Embryonic facial prominence (tissue), 1 donor: ENCODE measurements at regions not wholly inside any gene's neighbourhood (a gene's known extent, or its start where the extent isn't known, plus 50 kb on each side); places are given as distances from the start of the nearest gene placed in this dataset.
"Not testable (repeated sequence)": the region's sequence is repeated elsewhere in the genome, so short reads cannot be mapped to it uniquely, and the experiment has no call there.

Experiments
- DNase-seq: peaks from one replicate; pipeline ENCODE4 v3.0.0-alpha.2; 2016; ENCODE audit errors: extremely low spot score

DNA sequence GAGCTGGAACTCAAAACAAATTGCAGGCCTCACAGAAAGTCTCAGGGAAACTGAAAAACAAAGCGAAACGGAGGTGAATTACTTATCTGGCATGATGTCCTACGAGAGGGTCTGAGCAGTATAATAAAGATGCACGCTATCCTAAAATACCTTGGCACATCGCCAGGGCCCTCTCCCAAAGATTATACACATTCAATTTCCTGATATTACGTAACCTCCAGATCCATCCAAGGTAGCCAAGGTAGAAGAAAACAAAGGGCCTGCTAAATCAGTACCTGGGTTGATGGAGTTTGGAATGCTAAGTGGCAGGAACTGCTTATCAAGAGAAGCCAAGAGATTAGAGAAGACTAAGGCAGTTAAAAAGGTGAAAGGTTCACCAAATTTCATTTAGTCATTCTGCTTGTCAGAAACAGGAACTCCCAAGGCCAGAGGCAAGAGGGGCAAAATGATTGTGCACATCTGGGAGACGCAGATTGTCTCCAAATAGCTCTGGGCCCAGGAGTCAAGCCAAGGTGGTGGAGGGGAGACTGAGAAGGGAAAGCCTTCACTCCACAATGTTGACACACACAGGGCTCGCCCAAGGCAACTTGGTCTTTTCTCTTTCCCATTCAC, 236.8 kb upstream of the ATP5MC3 start:
- DNase-seq = no peak

DNA sequence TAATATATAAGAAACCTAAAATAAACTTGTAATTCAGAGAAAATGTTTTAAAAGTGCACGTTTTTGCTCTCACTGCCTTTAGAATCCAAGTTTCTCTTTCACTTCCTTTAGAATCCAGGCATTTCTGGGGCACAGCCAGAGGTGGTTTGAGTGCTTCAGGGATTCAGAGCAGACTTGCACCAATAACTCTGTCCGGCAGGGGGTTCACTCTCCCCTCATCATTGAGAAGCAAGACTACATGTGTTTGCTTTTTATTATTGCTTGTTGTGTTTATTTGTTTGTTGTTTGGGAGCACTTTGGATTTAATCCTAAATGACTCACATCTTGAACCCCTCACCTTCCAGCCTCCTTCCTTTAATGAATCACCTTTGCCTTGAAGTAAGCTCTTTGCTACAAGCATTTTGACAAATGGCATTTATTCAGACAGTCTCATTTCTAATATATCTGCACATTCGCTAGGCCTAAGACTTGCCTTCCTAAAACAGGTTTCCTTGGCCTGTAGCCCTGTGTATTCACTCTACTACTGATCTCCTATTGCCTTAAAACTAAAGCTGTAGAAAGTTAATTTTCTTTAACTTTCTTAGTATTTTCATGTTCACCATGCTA, 233.5 kb upstream of the ATP5MC3 start:
- DNase-seq = no peak

DNA sequence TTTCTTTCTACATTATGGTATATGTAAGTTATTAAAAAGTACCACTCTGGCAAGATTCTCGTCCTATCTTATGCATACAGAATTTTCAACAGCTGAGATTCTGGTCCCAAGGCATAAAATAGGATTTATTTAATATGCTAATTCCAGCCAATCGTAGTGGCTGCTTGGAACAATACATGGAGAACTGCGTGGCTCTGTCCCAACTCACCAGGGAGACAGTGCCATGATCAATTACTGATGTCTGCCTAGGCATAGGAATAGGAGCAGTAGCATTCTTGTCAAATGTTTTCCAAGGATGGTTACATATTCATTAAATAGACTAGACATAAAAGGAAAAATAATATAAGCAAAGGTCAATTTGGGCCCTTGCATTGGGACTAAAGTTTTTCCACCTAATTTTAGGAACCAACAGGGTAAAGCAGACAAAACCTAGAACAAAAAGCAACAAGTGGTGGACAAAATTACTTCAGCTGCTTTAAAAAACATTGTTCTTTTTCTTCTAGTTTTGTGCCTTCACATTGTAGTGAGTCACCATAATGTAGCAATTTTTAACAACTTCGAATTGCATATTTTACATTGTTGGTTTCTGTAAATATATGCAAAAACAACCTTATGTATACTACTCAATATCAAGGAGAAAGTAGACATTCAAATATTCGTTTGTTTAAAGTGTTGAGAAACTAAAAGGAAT, 232.8 kb upstream of the ATP5MC3 start:
- no peak for DNase-seq

GRCh38 chr2:175410941-175411340, 229.4 kb upstream of the ATP5MC3 start:
- not testable (repeated sequence) for DNase-seq

- no peak for DNase-seq
Observed at GRCh38 chr2:175404839-175405238, 223.3 kb upstream of the ATP5MC3 start.

GRCh38 chr2:175403599-175404221, 222.2 kb upstream of the ATP5MC3 start:
- no peak for DNase-seq

GRCh38 chr2:175402571-175402970, 221.1 kb upstream of the ATP5MC3 start:
- DNase-seq = no peak

DNA sequence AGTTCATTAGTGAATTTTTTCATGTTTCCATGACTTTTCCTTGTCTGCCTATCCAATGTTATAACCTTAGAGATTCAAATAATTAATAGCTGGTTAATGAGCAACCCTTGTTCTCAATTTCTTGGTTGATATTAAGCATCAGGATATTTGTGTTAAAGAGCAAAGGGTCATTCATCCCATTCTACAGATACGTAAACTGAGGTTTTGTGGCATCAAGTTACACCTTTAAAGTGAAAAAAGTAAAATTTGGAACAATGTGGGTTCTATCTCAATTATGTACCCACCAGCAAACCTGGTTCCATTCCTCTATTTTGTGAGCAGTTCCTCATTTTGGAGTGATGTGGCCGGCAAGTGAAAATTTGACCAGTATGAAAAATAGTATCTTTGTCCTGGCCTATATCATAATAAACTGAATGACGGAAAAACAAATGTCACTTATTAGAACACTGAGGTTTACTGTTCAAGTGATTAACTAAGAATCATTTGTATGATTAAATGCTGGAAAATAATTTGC, 220.5 kb upstream of the ATP5MC3 start:
- DNase-seq = no peak

DNA sequence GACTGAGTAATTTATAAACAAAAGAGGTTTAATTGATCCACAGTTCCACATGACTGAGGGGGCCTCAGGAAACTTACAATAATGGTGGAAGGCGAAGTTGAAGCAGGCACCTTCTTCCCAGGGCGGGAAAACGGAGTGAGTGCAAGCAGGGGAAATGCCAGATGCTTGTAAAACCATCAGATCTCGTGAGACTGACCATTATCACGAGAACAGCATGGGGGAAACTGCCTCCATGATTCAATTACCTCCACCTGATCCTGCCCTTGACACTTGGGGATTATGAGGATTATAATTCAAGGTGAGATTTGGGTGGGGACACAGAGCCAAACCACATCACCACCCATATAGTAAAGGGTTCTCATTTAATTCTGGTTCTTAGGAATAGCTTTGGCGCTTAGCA, 219.5 kb upstream of the ATP5MC3 start:
- no peak for DNase-seq

GRCh38 chr2:175399326-175399725, 217.8 kb upstream of the ATP5MC3 start:
- no peak for DNase-seq

DNA sequence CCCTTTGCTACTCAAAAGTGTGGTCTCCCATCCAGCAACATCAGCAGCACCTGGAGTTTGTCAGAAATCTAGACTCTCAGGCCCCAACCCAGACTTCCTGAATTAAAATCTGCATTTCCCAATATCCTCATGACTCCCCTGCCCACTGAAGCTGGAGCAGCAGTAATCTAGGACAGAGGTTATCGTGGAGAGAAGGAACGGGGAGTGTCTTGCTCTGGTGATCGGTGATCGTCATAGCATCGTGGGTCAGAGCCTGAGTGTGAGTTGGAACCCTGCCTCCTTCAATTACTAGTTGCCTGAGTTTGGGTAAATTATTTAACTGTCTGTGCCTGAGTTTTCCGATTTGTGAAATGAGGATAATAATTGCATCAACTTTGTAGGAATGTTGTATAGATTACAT, 217.3 kb upstream of the ATP5MC3 start:
- DNase-seq = no peak

DNA sequence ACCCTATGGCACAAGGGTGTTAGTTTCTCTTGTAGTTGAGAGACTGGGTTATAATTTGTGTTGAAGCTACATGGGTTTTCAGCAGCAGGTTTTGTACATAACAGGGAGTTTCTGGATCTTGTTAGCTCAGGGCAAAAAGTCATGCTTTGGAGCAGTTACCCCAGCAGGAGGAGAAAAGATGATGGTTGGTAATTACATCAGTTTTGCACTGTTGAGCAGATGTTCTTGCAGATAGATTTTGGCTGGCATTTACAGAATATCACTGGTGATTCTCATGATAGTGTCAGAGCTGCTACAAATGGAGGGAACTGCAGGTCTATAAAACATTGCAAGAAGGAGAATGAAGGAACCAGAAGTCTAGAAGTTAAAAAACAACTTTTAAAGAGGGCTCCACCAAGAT, 215.2 kb upstream of the ATP5MC3 start:
- no peak for DNase-seq

- no peak for DNase-seq
Observed at GRCh38 chr2:175393851-175394250, 212.3 kb upstream of the ATP5MC3 start.

- DNase-seq = no peak
Observed at GRCh38 chr2:175383286-175383685, 201.8 kb upstream of the ATP5MC3 start.

DNA sequence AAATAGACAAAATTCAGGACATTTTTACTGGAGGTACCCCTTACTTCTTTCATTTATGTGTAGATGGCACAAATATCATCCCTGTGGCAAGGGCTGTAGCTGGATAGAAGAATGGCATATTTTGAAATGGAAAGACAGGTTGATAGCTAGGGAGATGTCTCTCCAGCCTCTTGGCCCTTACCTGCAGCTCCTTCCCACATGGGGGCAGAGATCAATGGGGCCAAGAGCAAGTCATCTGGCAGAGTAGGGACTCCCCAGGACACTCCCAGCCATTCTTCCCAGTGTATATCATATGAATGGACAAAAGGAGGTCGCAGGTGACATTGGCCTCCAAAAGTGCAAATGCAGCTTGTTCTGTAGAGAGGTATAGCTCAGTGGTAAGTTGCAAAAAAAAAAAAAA, 192.2 kb upstream of the ATP5MC3 start:
- no peak for DNase-seq

- no peak for DNase-seq
Observed at GRCh38 chr2:175372704-175373701, 191.5 kb upstream of the ATP5MC3 start.

DNA sequence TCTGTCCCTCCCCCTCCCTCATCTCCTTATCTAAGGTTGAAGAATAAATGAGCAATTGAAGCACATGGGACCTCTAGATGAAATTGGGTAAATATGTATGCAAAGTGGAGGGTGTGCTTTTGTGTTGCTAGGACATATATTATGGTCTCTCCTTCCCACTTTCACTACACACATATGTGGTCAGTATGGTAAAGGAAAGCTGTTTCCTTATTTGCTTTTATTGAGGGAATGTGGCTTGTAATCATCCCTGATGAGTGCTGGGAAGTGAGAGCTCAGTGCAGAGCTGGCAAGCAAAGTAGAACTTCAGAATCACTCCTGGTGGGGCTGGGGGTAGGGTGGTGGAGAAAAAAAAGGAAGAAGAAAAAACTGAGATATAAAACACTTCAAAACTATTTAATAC, 189.9 kb upstream of the ATP5MC3 start:
- no peak for DNase-seq

- DNase-seq = peak; percentile 69
Observed at GRCh38 chr2:175366815-175367214, 185.3 kb upstream of the ATP5MC3 start.

- DNase-seq = no peak
Observed at GRCh38 chr2:175363699-175364098, 182.2 kb upstream of the ATP5MC3 start.

DNA sequence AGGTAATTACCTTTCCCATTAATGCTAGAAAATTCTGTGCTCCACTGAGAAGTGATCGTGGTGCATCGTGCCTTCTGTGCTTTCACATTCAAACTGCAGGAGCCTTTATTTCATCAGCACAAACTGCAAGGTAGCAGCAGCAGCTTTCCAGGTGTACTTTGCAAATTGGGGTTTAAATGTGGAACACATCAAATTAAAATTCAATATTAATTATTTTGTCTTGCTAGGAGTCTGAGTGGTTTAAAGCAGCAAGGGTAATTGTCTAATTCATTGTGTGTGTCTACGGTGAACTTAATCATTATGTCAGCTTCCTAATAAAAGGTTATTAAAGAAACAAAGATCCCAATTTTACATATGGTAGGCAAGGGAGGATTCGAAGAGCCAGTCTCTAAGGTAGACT, 180.8 kb upstream of the ATP5MC3 start:
- DNase-seq = no peak

- DNase-seq = no peak
Observed at GRCh38 chr2:175359710-175360109, 178.2 kb upstream of the ATP5MC3 start.
